HepG2 (cell line): ENCODE measurements at regions not wholly inside any gene's neighbourhood (a gene's known extent, or its start where the extent isn't known, plus 50 kb on each side); places are given as distances from the start of the nearest gene placed in this dataset.
A peak's percentile ranks its signal among the peaks of the same experiment; 100 is the strongest.

Source experiments
- AHDC1 ChIP-seq: sonication (generic); formaldehyde crosslinking; IDR thresholded peaks from 2 replicates; pipeline ENCODE4 v1.5.1; 2020; ENCODE audit warnings: mild to moderate bottlenecking, missing genetic modification reagents, borderline replicate concordance
- ARID3A ChIP-seq: IDR thresholded peaks from 2 replicates; pipeline ENCODE4 v1.6.1; 2012; ENCODE audit warnings: low read depth, low read length, improper control_type of control experiment
- CTCF ChIP-seq: sonication (generic); formaldehyde crosslinking; IDR thresholded peaks from 2 replicates; pipeline ENCODE4 v1.5.0; 2020; ENCODE audit warnings: mild to moderate bottlenecking, missing genetic modification reagents, moderate library complexity
- DPF2 ChIP-seq: sonication (generic); formaldehyde crosslinking; IDR thresholded peaks from 2 replicates; pipeline ENCODE4 v1.4.0; 2020; ENCODE audit warnings: mild to moderate bottlenecking, low read depth, missing genetic modification reagents, borderline replicate concordance
- FOXA3 ChIP-seq: IDR thresholded peaks from 2 replicates; pipeline ENCODE4 v1.6.1; 2016; ENCODE audit warnings: missing genetic modification reagents, missing compliant biosample characterization
- KLF16 ChIP-seq, 2 experiments: sonication (generic) in 1 of 2; formaldehyde crosslinking in 1 of 2; IDR thresholded peaks; 2 replicates each; pipeline versions ENCODE4 v1.6.1 to v1.8.0; 2016 to 2023; ENCODE audit warnings: missing genetic modification reagents in 2 of 2, missing compliant biosample characterization in 1 of 2
- NCOA2 ChIP-seq: sonication (generic); formaldehyde crosslinking; IDR thresholded peaks from 2 replicates; pipeline ENCODE4 v1.8.0; 2022; ENCODE audit warnings: inconsistent platforms
- NCOA5 ChIP-seq: sonication (generic); formaldehyde crosslinking; IDR thresholded peaks from 2 replicates; pipeline ENCODE4 v1.4.0; 2020; ENCODE audit warnings: missing genetic modification reagents
- RFXANK ChIP-seq: IDR thresholded peaks from 2 replicates; pipeline ENCODE4 v1.6.1; 2016
- TOPORS ChIP-seq: sonication (generic); formaldehyde crosslinking; IDR thresholded peaks from 2 replicates; pipeline ENCODE4 v1.8.0; 2023; ENCODE audit warnings: mild to moderate bottlenecking, missing genetic modification reagents
- ZMYM4 ChIP-seq: sonication (generic); formaldehyde crosslinking; IDR thresholded peaks from 2 replicates; pipeline ENCODE4 v1.8.1; 2023; ENCODE audit warnings: mild to moderate bottlenecking, missing genetic modification reagents
- ZNF296 ChIP-seq: sonication (generic); formaldehyde crosslinking; conservative IDR thresholded peaks from 2 replicates; pipeline ENCODE4 v1.5.0; 2020; ENCODE audit warnings: mild to moderate bottlenecking, missing genetic modification reagents
- ZNF431 ChIP-seq: sonication (generic); formaldehyde crosslinking; IDR thresholded peaks from 2 replicates; pipeline ENCODE4 v1.9.0; 2022; ENCODE audit warnings: missing genetic modification reagents, low read depth, mild to moderate bottlenecking, borderline replicate concordance
- ZNF510 ChIP-seq: sonication (generic); formaldehyde crosslinking; IDR thresholded peaks from 2 replicates; pipeline ENCODE4 v1.4.0; 2020; ENCODE audit warnings: low read depth, mild to moderate bottlenecking, missing genetic modification reagents
- TF ChIP-seq, protein P1 (sequence below), 2 experiments: IDR thresholded peaks; 2 replicates each; pipeline ENCODE4 v1.6.1; 2011 to 2012; ENCODE audit warnings: low read length in 2 of 2, borderline replicate concordance in 1 of 2, low read depth in 1 of 2, mild to moderate bottlenecking in 1 of 2, moderate library complexity in 1 of 2
- TF ChIP-seq, protein P2 (sequence below): IDR thresholded peaks from 2 replicates; pipeline ENCODE4 v1.6.1; 2016; ENCODE audit warnings: mild to moderate bottlenecking, missing biosample characterization, missing genetic modification reagents

- TF ChIP-seq, protein P1, sequence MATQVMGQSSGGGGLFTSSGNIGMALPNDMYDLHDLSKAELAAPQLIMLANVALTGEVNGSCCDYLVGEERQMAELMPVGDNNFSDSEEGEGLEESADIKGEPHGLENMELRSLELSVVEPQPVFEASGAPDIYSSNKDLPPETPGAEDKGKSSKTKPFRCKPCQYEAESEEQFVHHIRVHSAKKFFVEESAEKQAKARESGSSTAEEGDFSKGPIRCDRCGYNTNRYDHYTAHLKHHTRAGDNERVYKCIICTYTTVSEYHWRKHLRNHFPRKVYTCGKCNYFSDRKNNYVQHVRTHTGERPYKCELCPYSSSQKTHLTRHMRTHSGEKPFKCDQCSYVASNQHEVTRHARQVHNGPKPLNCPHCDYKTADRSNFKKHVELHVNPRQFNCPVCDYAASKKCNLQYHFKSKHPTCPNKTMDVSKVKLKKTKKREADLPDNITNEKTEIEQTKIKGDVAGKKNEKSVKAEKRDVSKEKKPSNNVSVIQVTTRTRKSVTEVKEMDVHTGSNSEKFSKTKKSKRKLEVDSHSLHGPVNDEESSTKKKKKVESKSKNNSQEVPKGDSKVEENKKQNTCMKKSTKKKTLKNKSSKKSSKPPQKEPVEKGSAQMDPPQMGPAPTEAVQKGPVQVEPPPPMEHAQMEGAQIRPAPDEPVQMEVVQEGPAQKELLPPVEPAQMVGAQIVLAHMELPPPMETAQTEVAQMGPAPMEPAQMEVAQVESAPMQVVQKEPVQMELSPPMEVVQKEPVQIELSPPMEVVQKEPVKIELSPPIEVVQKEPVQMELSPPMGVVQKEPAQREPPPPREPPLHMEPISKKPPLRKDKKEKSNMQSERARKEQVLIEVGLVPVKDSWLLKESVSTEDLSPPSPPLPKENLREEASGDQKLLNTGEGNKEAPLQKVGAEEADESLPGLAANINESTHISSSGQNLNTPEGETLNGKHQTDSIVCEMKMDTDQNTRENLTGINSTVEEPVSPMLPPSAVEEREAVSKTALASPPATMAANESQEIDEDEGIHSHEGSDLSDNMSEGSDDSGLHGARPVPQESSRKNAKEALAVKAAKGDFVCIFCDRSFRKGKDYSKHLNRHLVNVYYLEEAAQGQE (IDR thresholded peaks at IDR 0.05; ENCODE audit: borderline replicate concordance in 1 of 2, low read depth in 1 of 2, low read length in 2 of 2) = no peak
- TF ChIP-seq NCOA2 (CRISPR knock-in tag) (0 out of 2 replicates have a peak, but pooled peaks have one; percentile 27), ZMYM4 (CRISPR knock-in tag) (no peak), AHDC1 (CRISPR knock-in tag) (peak; percentile 33; the same call in 1 of the 2 replicates), ARID3A (no peak), CTCF (CRISPR knock-in tag) (no peak), ZNF510 (CRISPR knock-in tag) (no peak), RFXANK (CRISPR knock-in tag) (no peak), DPF2 (CRISPR knock-in tag) (no peak), KLF16 (CRISPR knock-in tag; IDR thresholded peaks at IDR 0.05) (no peak), NCOA5 (CRISPR knock-in tag) (no peak), TOPORS (no peak), FOXA3 (0 out of 2 replicates have a peak, but pooled peaks have one; percentile 10), ZNF296 (CRISPR knock-in tag) (no peak), ZNF431 (CRISPR knock-in tag) (no peak)
- TF ChIP-seq, protein P2, sequence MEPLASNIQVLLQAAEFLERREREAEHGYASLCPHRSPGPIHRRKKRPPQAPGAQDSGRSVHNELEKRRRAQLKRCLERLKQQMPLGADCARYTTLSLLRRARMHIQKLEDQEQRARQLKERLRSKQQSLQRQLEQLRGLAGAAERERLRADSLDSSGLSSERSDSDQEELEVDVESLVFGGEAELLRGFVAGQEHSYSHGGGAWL (CRISPR knock-in tag) = no peak
Observed at GRCh38 chr1:48115835-48116234, 106.7 kb upstream of the SLC5A9 start (continued).
